ENCODE measurements at regions not wholly inside any gene's neighbourhood (a gene's known extent, or its start where the extent isn't known, plus 50 kb on each side); places are given as distances from the start of the nearest gene placed in this dataset.

DNA sequence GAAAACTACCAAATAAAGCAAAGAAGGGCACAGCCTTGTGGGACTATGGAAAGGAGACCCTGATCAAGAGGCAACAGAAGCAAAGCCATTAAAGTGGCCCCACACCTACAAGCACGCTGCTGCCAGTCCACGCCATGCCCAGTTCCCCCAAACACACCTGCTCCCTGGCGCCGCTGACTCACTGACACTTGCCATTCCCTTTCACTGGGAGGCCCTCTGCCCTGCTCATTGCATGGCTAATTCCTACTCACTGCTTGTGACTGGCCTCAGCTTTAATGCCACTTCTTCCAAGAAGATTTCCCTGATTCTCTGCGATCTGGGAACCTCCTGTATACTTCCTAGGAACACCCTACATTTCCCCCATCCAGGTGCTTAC lies 71.2 kb upstream of the TAF1L start:
- TF ChIP-seq POLR2A (IDR thresholded peaks at IDR 0.05; ENCODE audit: low read length) (no peak), GATA1 (IDR thresholded peaks at IDR 0.05; ENCODE audit: low read depth, low read length) (no peak)

Data from erythroblast (primary cell).